HCT116 (cell line): ENCODE measurements at regions not wholly inside any gene's neighbourhood (a gene's known extent, or its start where the extent isn't known, plus 50 kb on each side); places are given as distances from the start of the nearest gene placed in this dataset.

Experiments
- ATAC-seq: fragments of 200-7000 bp; cut with Tn5 transposase; 2 replicates; pipeline ENCODE4 v1.9.1; 2020; ENCODE audit warnings: mild to moderate bottlenecking, moderate library complexity
- BruUV-seq: library from RNA; stranded (reverse); fragments of 400-500 nt; replicated peaks from 2 replicates; lab custom pipeline; 2021; lab: Mats Ljungman, UMichigan
- CTCF ChIA-PET: fragments of 300-600 bp; sonication (Branson Sonifier 250); formaldehyde crosslinking; loops from one replicate; lab custom pipeline; 2021; ENCODE audit warnings: antibody characterized with exemption; lab: Charles Lee
- POLR2A ChIA-PET: fragments of 300-600, 350-600 bp; sonication (Branson Sonifier 250); formaldehyde crosslinking; loops from one replicate; lab custom pipeline; 2021; ENCODE audit warnings: antibody characterized with exemption; lab: Charles Lee
- RAD21 ChIA-PET, 2 experiments: fragments of 300-600 bp; sonication (Branson Sonifier 250); formaldehyde crosslinking; loops; one replicate each; lab custom pipeline; 2023; ENCODE audit warnings: low total read pairs in 2 of 2; ENCODE audit not compliant: uncharacterized antibody in 2 of 2, unreplicated experiment in 2 of 2, low non-redundant PET in 1 of 2; lab: Charles Lee
- DNase-seq: peaks from one replicate; pipeline ENCODE4 v3.0.0-alpha.2; 2010; ENCODE audit warnings: low read depth, low spot score
- H2AFZ ChIP-seq: fragments of 200-600 bp; shearing (Covaris generic), sonication (generic); 2 replicates; pipeline ENCODE4 v1.6.1; 2017; ENCODE audit warnings: low read depth, mixed run types, mixed read lengths, antibody characterized with exemption, low read length; ENCODE audit not compliant: poor library complexity, severe bottlenecking
- H3K27ac ChIP-seq: 2 replicates; pipeline ENCODE4 v1.5.1; 2012; ENCODE audit warnings: low read depth, low read length
- H3K27me3 ChIP-seq: fragments of 200-600 bp; sonication (generic); 2 replicates; pipeline ENCODE4 v1.6.1; 2016; ENCODE audit warnings: mixed run types, low read length, mixed read lengths; ENCODE audit not compliant: insufficient read depth
- H3K36me3 ChIP-seq, 2 experiments: fragments of 200-500 bp in 1 of 2; fragments of 200-600 bp in 1 of 2; sonication (Bioruptor generic) in 1 of 2; sonication (generic) in 1 of 2; 2 replicates each; pipeline versions ENCODE4 v1.5.1 to v1.6.1; 2014 to 2016; ENCODE audit warnings: low read length in 2 of 2, inconsistent platforms in 1 of 2, mixed read lengths in 1 of 2, mixed run types in 1 of 2; ENCODE audit not compliant: insufficient read depth in 2 of 2, control insufficient read depth in 1 of 2
- H3K4me1 ChIP-seq, 2 experiments: fragments of 200-600 bp in 1 of 2; sonication (generic) in 1 of 2; 2 replicates each; pipeline versions ENCODE4 v1.5.1 to v1.6.1; 2012 to 2017; ENCODE audit warnings: low read length in 2 of 2, inconsistent platforms in 1 of 2, mild to moderate bottlenecking in 1 of 2, mixed read lengths in 1 of 2, mixed run types in 1 of 2, moderate library complexity in 1 of 2; ENCODE audit not compliant: insufficient read depth in 2 of 2, control insufficient read depth in 1 of 2
- H3K4me2 ChIP-seq: fragments of 200-600 bp; sonication (generic); 2 replicates; pipeline ENCODE4 v1.6.1; 2017; ENCODE audit warnings: mixed run types, low read length, mixed read lengths
- H3K4me3 ChIP-seq, 2 experiments: fragments of 200-600 bp in 1 of 2; sonication (generic) in 1 of 2; replicated peaks in 1 of 2; 2 replicates each; pipeline ENCODE4 v1.5.1; 2011 to 2016; ENCODE audit warnings: low read length in 2 of 2, control low read depth in 1 of 2, low read depth in 1 of 2, mild to moderate bottlenecking in 1 of 2, mixed read lengths in 1 of 2, mixed run types in 1 of 2
- H3K79me2 ChIP-seq: fragments of 200-600 bp; sonication (generic); 2 replicates; pipeline ENCODE4 v1.6.1; 2017; ENCODE audit warnings: mild to moderate bottlenecking, mixed run types, low read length, moderate library complexity, mixed read lengths; ENCODE audit not compliant: insufficient read depth
- H3K9ac ChIP-seq: fragments of 200-600 bp; sonication (generic); 2 replicates; pipeline ENCODE4 v1.6.1; 2016; ENCODE audit warnings: low read length, mixed read lengths
- H3K9me2 ChIP-seq: fragments of 200-600 bp; sonication (generic), shearing (Covaris generic); 2 replicates; pipeline ENCODE4 v1.6.1; 2017; ENCODE audit warnings: mixed run types, mild to moderate bottlenecking, moderate library complexity; ENCODE audit not compliant: insufficient read depth
- H3K9me3 ChIP-seq, 2 experiments: fragments of 200-500 bp in 1 of 2; fragments of 200-600 bp in 1 of 2; sonication (Bioruptor generic) in 1 of 2; sonication (generic) in 1 of 2; 2 replicates each; pipeline ENCODE4 v1.6.1; 2014 to 2017; ENCODE audit warnings: low read length in 2 of 2, mixed read lengths in 2 of 2, inconsistent platforms in 1 of 2, low read depth in 1 of 2, mild to moderate bottlenecking in 1 of 2, mixed run types in 1 of 2, moderate library complexity in 1 of 2; ENCODE audit not compliant: control insufficient read depth in 1 of 2, insufficient read depth in 1 of 2
- H4K20me1 ChIP-seq: fragments of 200-600 bp; sonication (generic), shearing (Covaris generic); 2 replicates; pipeline ENCODE4 v1.6.1; 2017; ENCODE audit warnings: mixed run types, mild to moderate bottlenecking, moderate library complexity; ENCODE audit not compliant: insufficient read depth
- ATF3 ChIP-seq: IDR thresholded peaks from 2 replicates; pipeline ENCODE4 v1.6.1; 2012
- CEBPB ChIP-seq: IDR thresholded peaks from 2 replicates; pipeline ENCODE4 v1.6.1; 2012; ENCODE audit warnings: low read depth
- CTCF ChIP-seq, 3 experiments: fragments of 200-600 bp in 1 of 3; sonication (generic) in 1 of 3; IDR thresholded peaks in 2 of 3; conservative IDR thresholded peaks in 1 of 3; 2 replicates each; pipeline ENCODE4 v1.5.1; 2012 to 2017; ENCODE audit warnings: low read depth in 2 of 3, low read length in 2 of 3, antibody characterized with exemption in 1 of 3, borderline replicate concordance in 1 of 3, control low read depth in 1 of 3, mild to moderate bottlenecking in 1 of 3, mixed read lengths in 1 of 3, mixed run types in 1 of 3, moderate library complexity in 1 of 3; ENCODE audit not compliant: insufficient read depth in 1 of 3
- ELF1 ChIP-seq: IDR thresholded peaks from 2 replicates; pipeline ENCODE4 v1.6.1; 2012; ENCODE audit warnings: low read depth, borderline replicate concordance
- FOSL1 ChIP-seq: IDR thresholded peaks from 2 replicates; pipeline ENCODE4 v1.6.1; 2012; ENCODE audit warnings: low read depth
- MAX ChIP-seq: IDR thresholded peaks from 2 replicates; pipeline ENCODE4 v1.6.1; 2012
- POLR2AphosphoS5 ChIP-seq: IDR thresholded peaks from 2 replicates; pipeline ENCODE4 v1.6.1; 2011; ENCODE audit warnings: mild to moderate bottlenecking, low read depth, low read length, moderate library complexity
- REST ChIP-seq: IDR thresholded peaks from 2 replicates; pipeline ENCODE4 v1.6.1; 2012; ENCODE audit warnings: low read depth
- SIN3A ChIP-seq: IDR thresholded peaks from 2 replicates; pipeline ENCODE4 v1.6.1; 2012; ENCODE audit warnings: low read depth
- SP1 ChIP-seq: IDR thresholded peaks from 2 replicates; pipeline ENCODE4 v1.6.1; 2012; ENCODE audit warnings: low read depth
- intact Hi-C: fragments of 100-400 bp; cut with micrococcal nuclease; formaldehyde crosslinking; loops from 2 replicates; pipeline ENCODE4 v1.10.0; 2022

- Histone ChIP-seq H3K9ac (no peak overlapping the region), H3K4me1 (no peaks in the 10 kb centered on the region), H3K79me2 (no peaks in the 10 kb centered on the region), H4K20me1 (no peaks in the 10 kb centered on the region), H3K4me2 (no peak overlapping the region), H3K9me2 (peaks cover 3% of the 10 kb centered on the region; the same call in 1 of the 2 replicates), H3K36me3 (no peaks in the 10 kb centered on the region), H3K4me3 (no peak overlapping the region), H2AFZ (no peak overlapping the region), H3K27ac (no peak overlapping the region), H3K27me3 (no peaks in the 10 kb centered on the region), H3K9me3 (no peaks in the 10 kb centered on the region)
- POLR2A ChIA-PET, result no interaction called here
- CTCF ChIA-PET, result no interaction called here
- no TSS peak for BruUV-seq
- TF ChIP-seq REST (no peak), FOSL1 (no peak), ATF3 (no peak), CTCF (IDR thresholded peaks at IDR 0.05 in 2 of 3, conservative IDR thresholded peaks at IDR 0.05 in 1 of 3; ENCODE audit: borderline replicate concordance in 1 of 3, insufficient read depth in 1 of 3, low read depth in 2 of 3, low read length in 2 of 3) (no peak), ELF1 (no peak), POLR2AphosphoS5 (no peak), SP1 (no peak), MAX (no peak), SIN3A (no peak), CEBPB (no peak)
- DNase-seq (no peak), ATAC-seq (no peak)
- intact Hi-C loops, result no loop called here
- RAD21 ChIA-PET, result no interaction called here
Observed at GRCh38 chr6:27854421-27854820, 57.8 kb downstream of the OR2B2 start.
